LNCaP clone FGC (cell line): ENCODE measurements at regions not wholly inside any gene's neighbourhood (a gene's known extent, or its start where the extent isn't known, plus 50 kb on each side); places are given as distances from the start of the nearest gene placed in this dataset.
"Not testable (repeated sequence)": the region's sequence is repeated elsewhere in the genome, so short reads cannot be mapped to it uniquely, and the experiment has no call there.

Source experiments
- DNase-seq: peaks from one replicate; pipeline ENCODE4 v3.0.0-alpha.2; 2011; ENCODE audit warnings: low read depth
- H3K4me3 ChIP-seq: 2 replicates; pipeline ENCODE4 v1.5.1; 2011; ENCODE audit warnings: mild to moderate bottlenecking, low read depth, low read length, control low read depth
- TF ChIP-seq, protein P1 (sequence below): IDR thresholded peaks from 2 replicates; pipeline ENCODE4 v1.5.1; 2012; ENCODE audit warnings: mild to moderate bottlenecking; ENCODE audit not compliant: control insufficient read depth, insufficient read depth; ENCODE audit errors: extremely low read depth

GRCh38 chr6:21941926-21942325, 348.4 kb downstream of the SOX4 start:
- TF ChIP-seq, protein P1, sequence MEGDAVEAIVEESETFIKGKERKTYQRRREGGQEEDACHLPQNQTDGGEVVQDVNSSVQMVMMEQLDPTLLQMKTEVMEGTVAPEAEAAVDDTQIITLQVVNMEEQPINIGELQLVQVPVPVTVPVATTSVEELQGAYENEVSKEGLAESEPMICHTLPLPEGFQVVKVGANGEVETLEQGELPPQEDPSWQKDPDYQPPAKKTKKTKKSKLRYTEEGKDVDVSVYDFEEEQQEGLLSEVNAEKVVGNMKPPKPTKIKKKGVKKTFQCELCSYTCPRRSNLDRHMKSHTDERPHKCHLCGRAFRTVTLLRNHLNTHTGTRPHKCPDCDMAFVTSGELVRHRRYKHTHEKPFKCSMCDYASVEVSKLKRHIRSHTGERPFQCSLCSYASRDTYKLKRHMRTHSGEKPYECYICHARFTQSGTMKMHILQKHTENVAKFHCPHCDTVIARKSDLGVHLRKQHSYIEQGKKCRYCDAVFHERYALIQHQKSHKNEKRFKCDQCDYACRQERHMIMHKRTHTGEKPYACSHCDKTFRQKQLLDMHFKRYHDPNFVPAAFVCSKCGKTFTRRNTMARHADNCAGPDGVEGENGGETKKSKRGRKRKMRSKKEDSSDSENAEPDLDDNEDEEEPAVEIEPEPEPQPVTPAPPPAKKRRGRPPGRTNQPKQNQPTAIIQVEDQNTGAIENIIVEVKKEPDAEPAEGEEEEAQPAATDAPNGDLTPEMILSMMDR: no peak
- H3K4me3 ChIP-seq: no peak overlapping the region
- DNase-seq: no peak

GRCh38 chr6:21942897-21943296, 349.3 kb downstream of the SOX4 start:
- TF ChIP-seq, protein P1: no peak
- no peak for DNase-seq
- no peak overlapping the region for H3K4me3 ChIP-seq

DNA sequence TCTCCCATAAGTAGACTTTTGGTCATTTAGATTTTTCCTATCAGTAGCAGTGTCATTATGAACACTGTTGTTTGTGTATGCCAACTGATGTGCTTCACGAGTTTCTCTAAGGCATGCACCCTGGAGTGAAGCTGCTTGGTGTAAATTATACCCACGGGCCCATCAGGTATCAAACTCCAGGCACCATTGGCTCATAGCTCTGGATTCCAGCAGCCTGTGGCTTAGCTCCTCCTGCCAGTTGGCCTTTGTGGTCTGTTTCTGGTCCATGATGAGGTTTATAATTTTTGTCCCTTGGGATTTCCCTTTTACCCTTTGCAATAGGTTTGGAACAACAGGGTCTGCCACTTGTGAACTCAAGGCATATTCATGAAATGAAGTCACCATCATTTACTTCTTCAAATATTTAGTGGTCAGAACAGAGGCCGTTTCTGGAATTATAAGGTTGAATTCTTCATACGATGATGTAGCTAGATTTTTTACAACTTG, 350.5 kb downstream of the PRL start:
- H3K4me3 ChIP-seq: no peak overlapping the region
- TF ChIP-seq, protein P1: no peak
- DNase-seq: no peak

- not testable (repeated sequence) for DNase-seq
Measured at GRCh38 chr6:21947227-21947626, 349.6 kb downstream of the PRL start.

GRCh38 chr6:21947731-21948386, 349.0 kb downstream of the PRL start:
- TF ChIP-seq, protein P1: no peak
- H3K4me3 ChIP-seq: no peak overlapping the region
- no peak for DNase-seq

More at GRCh38 chr6:21947227-21947626, 349.6 kb downstream of the PRL start:
- not testable (repeated sequence) for H3K4me3 ChIP-seq

DNA sequence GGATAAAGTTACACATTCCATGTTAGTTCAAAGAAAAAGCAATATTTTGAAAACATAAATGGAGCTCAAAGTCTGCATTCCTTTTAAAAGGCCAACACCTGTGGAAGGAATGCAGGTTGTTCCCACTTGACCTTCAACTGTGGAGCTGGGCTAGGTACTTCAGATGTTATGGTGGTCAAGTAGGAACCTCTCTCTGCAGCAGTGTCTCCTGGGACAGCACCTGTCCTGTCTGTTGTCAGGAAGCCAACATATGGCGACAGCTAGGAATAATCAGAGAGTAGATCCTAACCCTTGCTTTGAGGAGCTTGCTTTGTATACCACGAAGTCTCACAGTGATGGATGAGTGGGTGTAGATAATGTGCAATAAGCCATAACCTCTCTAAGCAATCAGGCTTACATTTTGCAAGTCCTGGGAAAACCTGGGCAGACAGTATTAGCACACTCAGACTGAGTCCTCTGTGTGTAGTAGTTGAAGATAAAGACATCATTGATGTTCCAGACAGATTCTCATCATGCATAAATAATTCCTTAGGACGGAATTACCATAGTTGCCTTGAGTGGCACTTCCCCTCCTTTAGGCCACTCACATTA, 347.5 kb downstream of the PRL start:
- TF ChIP-seq, protein P1: no peak
- DNase-seq: no peak
- H3K4me3 ChIP-seq: no peak overlapping the region

DNA sequence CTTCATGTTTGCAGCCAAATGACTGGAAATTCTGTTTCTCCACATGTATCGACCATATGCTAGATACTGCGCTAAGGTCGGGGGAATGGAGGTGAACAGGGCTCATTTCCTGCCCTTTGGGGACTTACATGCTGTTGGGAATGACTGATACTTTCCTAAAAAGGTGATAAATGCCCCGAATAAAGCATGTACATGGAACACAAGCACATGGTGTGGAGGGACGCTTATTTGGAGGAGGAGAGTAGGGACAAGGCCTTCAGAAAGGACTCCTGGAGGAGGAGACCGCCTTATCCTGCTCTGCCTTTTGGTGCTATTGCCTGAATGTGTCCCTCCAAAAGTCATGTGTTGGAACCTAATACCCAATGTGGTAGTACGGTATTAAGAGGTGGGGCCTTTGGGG, 344.5 kb downstream of the PRL start:
- TF ChIP-seq, protein P1: no peak
- no peak for DNase-seq
- H3K4me3 ChIP-seq: no peak overlapping the region
